ENCODE measurements at regions not wholly inside any gene's neighbourhood (a gene's known extent, or its start where the extent isn't known, plus 50 kb on each side); places are given as distances from the start of the nearest gene placed in this dataset.

DNA sequence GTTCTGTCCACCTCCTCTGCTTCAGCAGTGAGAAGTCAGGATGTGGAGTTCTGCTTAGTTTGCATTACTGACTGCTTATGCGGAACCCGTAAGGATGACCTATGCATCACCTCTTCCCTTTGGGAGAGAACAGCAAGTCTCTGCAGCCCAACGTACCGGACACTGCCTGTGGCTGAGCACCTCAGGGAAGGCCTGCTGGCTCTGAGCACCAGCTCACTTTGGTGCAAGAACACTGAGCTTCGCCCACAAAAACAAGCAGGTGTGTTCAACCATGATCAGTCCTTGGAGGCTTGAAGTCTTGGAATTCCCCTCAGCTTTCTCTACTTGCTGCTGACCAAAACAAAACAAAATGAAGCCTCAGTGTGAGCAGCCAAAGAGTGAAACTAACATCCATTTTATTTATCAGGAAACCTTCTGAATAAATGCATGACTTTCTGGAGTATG lies 52.7 kb upstream of the NCK2 start:
- DNase-seq (ENCODE audit: low read depth, low spot score): no peak
- H3K9me3 Mint-ChIP-seq: peaks cover 5% of the 10 kb centered on the region

GRCh38 chr2:105690566-105690965 lies 54.1 kb upstream of the NCK2 start:
- Mint-ChIP-seq H3K9me3 (peaks cover 7% of the 10 kb centered on the region), H3K4me3 (no peak overlapping the region), H3K4me1 (peaks cover 5% of the 10 kb centered on the region), H3K27me3 (ENCODE audit: low read depth) (no peaks in the 10 kb centered on the region), H3K27ac (ENCODE audit: unreplicated experiment) (no peak overlapping the region), H3K36me3 (ENCODE audit: low read depth) (peaks cover 3% of the 10 kb centered on the region)
- TF ChIP-seq CTCF (conservative IDR thresholded peaks at IDR 0.05): no peak
- DNase-seq (ENCODE audit: low read depth, low spot score): no peak

More for the DNA sequence above, 52.7 kb upstream of the NCK2 start:
- Mint-ChIP-seq H3K4me3 (no peak overlapping the region), H3K27me3 (ENCODE audit: low read depth) (no peaks in the 10 kb centered on the region), H3K36me3 (ENCODE audit: low read depth) (peaks cover 3% of the 10 kb centered on the region), H3K4me1 (peaks cover 16% of the 10 kb centered on the region), H3K27ac (ENCODE audit: unreplicated experiment) (no peak overlapping the region)
- no peak for TF ChIP-seq CTCF (conservative IDR thresholded peaks at IDR 0.05)

DNA sequence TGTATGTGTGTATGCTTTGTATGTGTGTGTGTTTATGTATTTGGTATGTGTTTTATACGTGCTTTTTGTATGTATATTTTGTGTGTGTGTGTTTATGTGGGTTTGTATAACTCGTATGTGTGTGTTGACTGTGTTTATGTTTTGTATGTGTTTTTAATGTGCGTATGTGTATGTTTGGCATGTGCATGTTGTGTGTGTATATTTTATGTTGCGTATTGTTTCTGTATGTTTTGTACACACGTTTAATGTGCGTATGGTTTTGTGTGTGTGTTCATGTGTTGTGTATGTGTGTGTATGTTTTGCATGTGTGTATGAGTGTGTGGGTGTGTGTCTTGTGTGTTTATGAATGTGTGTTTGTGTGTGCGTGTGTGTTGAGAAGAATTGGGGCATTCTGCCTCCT lies 55.2 kb upstream of the NCK2 start:
- Mint-ChIP-seq H3K4me1 (peaks cover 5% of the 10 kb centered on the region), H3K9me3 (peaks cover 7% of the 10 kb centered on the region), H3K27ac (ENCODE audit: unreplicated experiment) (no peak overlapping the region), H3K36me3 (ENCODE audit: low read depth) (peaks cover 3% of the 10 kb centered on the region), H3K4me3 (no peak overlapping the region), H3K27me3 (ENCODE audit: low read depth) (no peaks in the 10 kb centered on the region)
- TF ChIP-seq CTCF (conservative IDR thresholded peaks at IDR 0.05): no peak
- DNase-seq (ENCODE audit: low read depth, low spot score): no peak

DNA sequence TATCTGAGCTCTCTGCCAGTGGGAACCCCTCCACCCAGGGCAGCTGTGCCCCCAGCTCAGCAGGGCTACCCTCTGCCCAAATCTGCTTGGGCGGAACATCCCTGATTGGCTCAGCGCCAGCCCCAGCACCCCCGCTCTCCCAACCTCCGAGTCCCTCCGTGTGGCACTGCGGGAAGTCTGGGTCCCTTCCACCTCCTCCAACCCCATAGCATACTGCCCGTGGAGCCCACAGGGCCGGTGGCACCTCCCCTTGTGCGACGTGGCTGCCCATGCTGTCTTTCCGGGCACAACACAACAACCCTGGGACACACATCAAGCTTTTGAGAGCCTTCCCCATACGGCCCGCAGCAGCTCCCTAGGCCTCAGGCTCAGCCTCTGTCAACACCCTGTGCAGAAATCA lies 55.8 kb upstream of the NCK2 start:
- no peak overlapping the region for H3K27ac Mint-ChIP-seq (ENCODE audit: unreplicated experiment)
- H3K4me3 Mint-ChIP-seq: no peak overlapping the region
- H3K4me1 Mint-ChIP-seq: peaks cover 5% of the 10 kb centered on the region
- DNase-seq (ENCODE audit: low read depth, low spot score): no peak
- peaks cover 3% of the 10 kb centered on the region for H3K36me3 Mint-ChIP-seq (ENCODE audit: low read depth)
- no peak for TF ChIP-seq CTCF (conservative IDR thresholded peaks at IDR 0.05)
- H3K27me3 Mint-ChIP-seq (ENCODE audit: low read depth): no peaks in the 10 kb centered on the region
- peaks cover 7% of the 10 kb centered on the region for H3K9me3 Mint-ChIP-seq

DNA sequence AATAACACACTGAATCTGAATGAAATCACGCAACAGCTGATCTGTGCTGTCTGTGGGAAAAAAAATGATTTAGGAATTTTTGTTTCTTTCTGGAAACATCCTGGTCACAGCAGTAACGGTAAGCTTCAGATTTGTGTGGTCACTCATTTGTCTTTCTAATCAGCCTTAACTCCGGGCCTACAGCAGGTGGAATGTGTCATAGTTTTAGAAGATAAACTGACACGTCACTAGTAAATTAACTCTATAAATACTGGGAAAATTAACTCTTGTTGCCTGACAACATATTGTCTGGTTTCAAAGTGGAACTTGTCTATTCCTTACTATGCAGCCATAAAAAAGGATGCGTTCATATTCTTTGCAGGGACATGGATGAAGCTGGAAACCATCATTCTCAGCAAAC lies 58.1 kb upstream of the NCK2 start:
- DNase-seq (ENCODE audit: low read depth, low spot score): no peak
- Mint-ChIP-seq H3K36me3 (ENCODE audit: low read depth) (peaks cover 3% of the 10 kb centered on the region), H3K9me3 (peaks cover 7% of the 10 kb centered on the region), H3K27me3 (ENCODE audit: low read depth) (no peaks in the 10 kb centered on the region), H3K4me3 (no peak overlapping the region), H3K27ac (ENCODE audit: unreplicated experiment) (no peak overlapping the region), H3K4me1 (peaks cover 16% of the 10 kb centered on the region)
- no peak for TF ChIP-seq CTCF (conservative IDR thresholded peaks at IDR 0.05)

- no peak for DNase-seq (ENCODE audit: low read depth, low spot score)
- Mint-ChIP-seq H3K27ac (ENCODE audit: unreplicated experiment) (no peak overlapping the region), H3K27me3 (ENCODE audit: low read depth) (no peaks in the 10 kb centered on the region), H3K9me3 (peaks cover 2% of the 10 kb centered on the region), H3K4me1 (peaks cover 20% of the 10 kb centered on the region), H3K4me3 (no peak overlapping the region), H3K36me3 (ENCODE audit: low read depth) (no peaks in the 10 kb centered on the region)
- TF ChIP-seq CTCF (conservative IDR thresholded peaks at IDR 0.05): no peak
Measured at GRCh38 chr2:105683011-105683492, 61.7 kb upstream of the NCK2 start.
